ENCODE measurements at regions not wholly inside any gene's neighbourhood (a gene's known extent, or its start where the extent isn't known, plus 50 kb on each side); places are given as distances from the start of the nearest gene placed in this dataset.

GRCh38 chr10:31612082-31612481, 293.1 kb downstream of the ZEB1 start:
- no peak overlapping the region for H3K27ac ChIP-seq (ENCODE audit: low read depth, low read length)
- CTCF ChIA-PET: no interaction called here
- POLR2A ChIA-PET: no interaction called here
- no peak for DNase-seq (ENCODE audit: low read depth, low spot score)
- H3K9me3 ChIP-seq (ENCODE audit: control insufficient read depth, insufficient read depth, low read length): no peaks in the 10 kb centered on the region; the same call in 1 of the 2 replicates
- no peak for TF ChIP-seq CTCF (IDR thresholded peaks at IDR 0.05; ENCODE audit: low read depth, low read length)
- H3K4me3 ChIP-seq (ENCODE audit: low read depth, low read length): no peak overlapping the region
- H3K27me3 ChIP-seq (ENCODE audit: control insufficient read depth, insufficient read depth, low read length): no peaks in the 10 kb centered on the region

DNA sequence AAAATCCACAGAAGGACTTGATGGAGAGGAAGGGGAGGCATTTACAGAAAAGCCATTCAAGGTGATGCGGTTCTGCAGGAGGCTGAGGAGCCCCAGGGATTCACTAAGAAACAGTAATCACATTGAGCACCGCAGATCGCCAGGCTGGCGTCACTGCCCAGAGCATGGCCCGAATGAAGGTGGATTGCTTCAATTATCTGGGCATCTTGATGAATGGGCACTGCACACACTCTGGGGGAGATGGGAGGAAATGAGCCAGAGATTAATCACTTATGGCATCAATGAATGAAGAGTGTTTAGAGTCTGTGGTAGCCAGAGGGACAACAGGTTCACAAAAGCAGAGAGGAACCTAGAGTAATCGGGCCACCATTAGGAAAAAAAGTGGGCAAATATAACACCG, 292.1 kb downstream of the ZEB1 start:
- no peak for TF ChIP-seq CTCF (IDR thresholded peaks at IDR 0.05; ENCODE audit: low read depth, low read length)
- Histone ChIP-seq H3K27me3 (ENCODE audit: control insufficient read depth, insufficient read depth, low read length) (no peaks in the 10 kb centered on the region), H3K4me3 (ENCODE audit: low read depth, low read length) (no peak overlapping the region), H3K9me3 (ENCODE audit: control insufficient read depth, insufficient read depth, low read length) (no peaks in the 10 kb centered on the region; the same call in 1 of the 2 replicates), H3K27ac (ENCODE audit: low read depth, low read length) (no peak overlapping the region)
- ChIA-PET POLR2A (no interaction called here), CTCF (no interaction called here)
- DNase-seq (ENCODE audit: low read depth, low spot score): no peak

GRCh38 chr10:31607481-31607880, 288.5 kb downstream of the ZEB1 start:
- TF ChIP-seq CTCF (IDR thresholded peaks at IDR 0.05; ENCODE audit: low read depth, low read length): no peak
- no peak for DNase-seq (ENCODE audit: low read depth, low spot score)
- no peaks in the 10 kb centered on the region for H3K27me3 ChIP-seq (ENCODE audit: control insufficient read depth, insufficient read depth, low read length)
- H3K27ac ChIP-seq (ENCODE audit: low read depth, low read length): no peak overlapping the region
- H3K9me3 ChIP-seq (ENCODE audit: control insufficient read depth, insufficient read depth, low read length): no peaks in the 10 kb centered on the region; the same call in 1 of the 2 replicates
- POLR2A ChIA-PET: no interaction called here
- no peak overlapping the region for H3K4me3 ChIP-seq (ENCODE audit: low read depth, low read length)
- CTCF ChIA-PET: interaction anchor here (0.8 kb wide), 1 partner anchor 13 kb away, joined by 3 read pairs; no protein-coding TSS in a partner anchor

- H3K27ac ChIP-seq (ENCODE audit: low read depth, low read length): no peak overlapping the region
- no peaks in the 10 kb centered on the region; the same call in 1 of the 2 replicates for H3K9me3 ChIP-seq (ENCODE audit: control insufficient read depth, insufficient read depth, low read length)
- no peak overlapping the region for H3K4me3 ChIP-seq (ENCODE audit: low read depth, low read length)
- ChIA-PET CTCF (no interaction called here), POLR2A (no interaction called here)
- no peak for TF ChIP-seq CTCF (IDR thresholded peaks at IDR 0.05; ENCODE audit: low read depth, low read length)
- no peak for DNase-seq (ENCODE audit: low read depth, low spot score)
- H3K27me3 ChIP-seq (ENCODE audit: control insufficient read depth, insufficient read depth, low read length): no peaks in the 10 kb centered on the region
Observed at GRCh38 chr10:31606841-31607240, 287.8 kb downstream of the ZEB1 start.

DNA sequence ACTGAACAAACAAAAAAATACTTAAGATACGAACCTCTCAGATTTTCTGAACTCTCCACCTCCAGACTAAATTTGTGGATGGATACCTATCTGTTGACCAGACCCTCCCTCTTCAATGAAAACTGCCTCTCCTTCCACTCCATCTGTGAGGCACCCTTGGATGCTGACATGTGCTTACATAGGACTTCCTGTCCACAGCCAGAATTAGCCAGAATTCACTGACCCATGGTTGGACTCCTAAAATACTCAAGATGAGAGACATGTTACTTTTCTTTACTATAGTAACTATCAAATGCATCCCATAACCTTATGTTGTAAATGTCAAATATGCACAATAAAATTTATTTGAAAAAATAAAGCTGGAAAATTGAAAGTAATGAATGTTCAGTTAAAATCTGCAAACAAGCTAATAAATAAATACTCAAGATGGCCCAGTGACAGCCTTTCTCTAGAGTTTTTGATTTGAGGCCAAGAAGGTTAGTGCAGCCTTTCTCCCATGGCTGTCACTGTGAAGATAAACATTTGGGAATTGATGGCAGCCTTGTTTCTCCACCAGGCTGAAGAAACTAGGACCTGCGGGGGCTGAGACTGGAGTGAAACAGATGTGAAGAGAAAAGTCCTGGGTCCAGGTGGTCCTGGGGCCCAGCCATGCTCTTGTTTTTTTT, 287.0 kb downstream of the ZEB1 start:
- ChIA-PET CTCF (no interaction called here), POLR2A (no interaction called here)
- no peak overlapping the region for H3K27ac ChIP-seq (ENCODE audit: low read depth, low read length)
- H3K4me3 ChIP-seq (ENCODE audit: low read depth, low read length): no peak overlapping the region
- H3K9me3 ChIP-seq (ENCODE audit: control insufficient read depth, insufficient read depth, low read length): no peaks in the 10 kb centered on the region; the same call in 1 of the 2 replicates
- TF ChIP-seq CTCF (IDR thresholded peaks at IDR 0.05; ENCODE audit: low read depth, low read length): no peak
- DNase-seq (ENCODE audit: low read depth, low spot score): no peak
- H3K27me3 ChIP-seq (ENCODE audit: control insufficient read depth, insufficient read depth, low read length): no peaks in the 10 kb centered on the region
